Nucleus accumbens (tissue), 56 donors: ENCODE measurements at regions not wholly inside any gene's neighbourhood (a gene's known extent, or its start where the extent isn't known, plus 50 kb on each side); places are given as distances from the start of the nearest gene placed in this dataset.
"Not testable (repeated sequence)": the region's sequence is repeated elsewhere in the genome, so short reads cannot be mapped to it uniquely, and the experiment has no call there.

Experiments used
- DNase-seq, 56 donors: peaks; one replicate each; lab custom pipeline; 2025; lab: John Stamatoyannopoulos, UW

GRCh38 chr13:75180805-75181455 lies 301.0 kb downstream of the TBC1D4 start:
- no peak for DNase-seq

GRCh38 chr13:75178436-75178835 lies 303.5 kb downstream of the TBC1D4 start:
- DNase-seq = no peak

- DNase-seq = no peak
These were observed 306.4 kb downstream of the TBC1D4 start for GRCh38 chr13:75175575-75175974.

GRCh38 chr13:75175097-75175496 lies 306.9 kb downstream of the TBC1D4 start:
- not testable (repeated sequence) for DNase-seq

GRCh38 chr13:75174481-75174880 lies 307.5 kb downstream of the TBC1D4 start:
- DNase-seq = no peak

DNA sequence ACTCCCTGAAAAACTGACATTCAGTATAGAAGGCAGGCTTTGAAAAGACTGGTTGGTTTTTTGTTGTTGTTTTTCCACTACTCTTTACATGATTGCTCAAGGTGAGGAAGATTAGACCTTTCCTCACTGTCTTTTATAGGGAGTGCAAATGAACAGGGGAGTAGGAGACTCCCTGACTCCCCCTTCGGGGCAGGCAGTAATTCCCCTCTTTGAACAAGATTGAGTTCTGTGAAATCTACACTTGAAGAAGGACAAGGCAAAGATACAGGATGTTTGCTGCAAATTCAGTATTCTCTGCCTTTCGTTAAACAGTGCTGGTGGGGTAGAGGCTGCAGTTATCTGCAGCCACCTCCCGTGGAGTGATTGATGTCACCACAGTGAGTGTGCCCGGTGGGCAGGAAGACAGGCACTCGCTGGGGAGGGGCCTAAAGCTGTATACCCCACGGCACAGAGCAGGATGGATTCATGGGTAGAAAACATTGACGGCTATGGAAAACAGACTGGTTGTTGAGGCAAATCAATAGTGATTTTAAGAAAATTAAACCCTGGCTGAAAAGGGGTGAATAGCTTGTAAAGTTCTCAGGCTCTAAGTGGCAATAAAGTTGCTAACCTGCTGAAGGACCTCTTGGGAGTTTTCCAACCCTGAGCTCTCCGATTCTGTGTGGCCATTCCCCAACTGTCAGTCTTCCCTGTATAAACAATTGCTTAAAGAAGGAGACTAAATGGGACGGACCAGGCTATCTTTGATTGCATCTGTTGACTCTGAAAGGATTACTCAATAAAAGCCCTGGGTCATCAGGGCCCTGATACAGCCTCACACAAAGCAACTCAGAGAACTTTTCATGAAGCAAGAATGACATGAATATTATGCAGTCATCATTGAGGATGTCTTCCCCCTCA lies 308.3 kb downstream of the TBC1D4 start:
- no peak for DNase-seq

DNA sequence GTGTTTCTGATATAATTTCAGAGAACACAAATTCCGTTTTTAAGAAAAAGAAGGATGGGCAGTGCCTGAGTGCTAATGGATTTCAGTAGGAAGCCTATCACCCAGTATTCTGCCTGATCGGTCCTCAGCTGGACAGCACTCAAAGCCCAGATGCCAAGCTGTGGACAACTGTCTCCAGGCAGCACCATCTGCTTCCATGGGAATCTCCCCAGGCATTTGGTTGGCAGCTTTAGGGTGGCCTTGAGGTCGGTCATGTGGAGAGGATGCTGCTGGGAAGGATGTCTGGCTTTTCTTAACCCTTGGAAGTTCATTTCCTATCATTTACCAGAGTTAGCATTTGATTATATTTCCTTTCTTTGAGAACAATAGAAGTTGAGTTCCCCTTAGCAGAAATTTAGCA lies 311.7 kb downstream of the TBC1D4 start:
- DNase-seq = peak in 3 of 56 donors; percentile 2 to 10 (median 4)

- DNase-seq = no peak
These were observed 316.3 kb downstream of the TBC1D4 start for GRCh38 chr13:75165543-75166230.

DNA sequence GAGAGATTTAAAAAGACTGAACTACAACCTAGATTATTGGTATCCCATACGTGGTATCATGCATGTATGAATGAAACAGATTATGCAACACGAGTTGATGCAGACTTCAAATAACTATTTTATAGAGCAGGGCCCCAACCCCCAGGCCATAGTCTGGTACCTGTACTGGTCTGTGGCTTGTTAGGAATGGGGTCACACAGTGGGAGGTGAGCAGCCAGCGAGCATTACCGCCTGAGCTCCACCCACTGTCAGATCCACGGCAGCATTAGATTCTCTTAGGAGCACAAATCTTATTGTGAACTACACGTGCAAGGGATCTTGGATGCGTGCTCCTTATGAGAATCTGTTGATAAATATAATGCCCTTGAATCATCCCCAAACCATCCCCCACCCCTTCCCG lies 320.2 kb downstream of the TBC1D4 start:
- DNase-seq = no peak

DNA sequence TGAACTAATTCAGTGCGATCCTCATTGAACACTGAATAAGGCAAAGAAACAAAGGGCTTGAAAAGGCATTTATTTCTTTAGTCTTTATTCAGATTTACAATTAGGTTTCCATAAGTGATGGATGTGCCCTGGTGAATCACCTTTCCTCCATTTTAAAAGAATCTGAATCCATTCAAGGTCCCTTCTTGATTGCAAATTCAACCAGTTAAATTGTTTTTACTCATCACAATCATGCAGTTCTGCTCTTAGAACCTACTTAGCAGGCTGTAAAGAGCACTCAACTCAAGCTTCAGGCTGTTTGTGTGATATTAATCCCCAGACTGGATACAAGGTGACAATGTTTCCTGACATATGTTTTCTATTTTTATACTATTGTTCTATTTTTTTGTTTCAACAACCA lies 321.0 kb downstream of the TBC1D4 start:
- no peak for DNase-seq

DNA sequence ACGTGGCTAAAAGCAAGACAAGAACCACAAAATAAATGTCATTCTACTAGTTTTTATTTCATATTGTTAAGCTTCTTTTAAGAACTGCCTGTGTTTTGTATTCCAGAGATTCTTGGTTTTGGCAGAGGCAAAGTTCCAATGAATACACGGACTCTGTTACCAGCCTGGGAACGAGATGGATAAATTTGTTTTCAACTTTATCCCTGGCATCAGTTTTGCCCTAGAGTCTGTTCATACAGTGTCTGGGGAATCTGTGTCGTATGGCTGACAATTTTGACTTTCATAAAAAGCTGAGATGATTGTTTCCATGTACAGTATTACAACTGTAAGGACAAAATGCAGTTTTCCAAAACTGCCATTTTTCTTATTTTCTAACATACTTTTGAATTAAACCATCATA lies 327.6 kb downstream of the TBC1D4 start:
- no peak for DNase-seq

DNA sequence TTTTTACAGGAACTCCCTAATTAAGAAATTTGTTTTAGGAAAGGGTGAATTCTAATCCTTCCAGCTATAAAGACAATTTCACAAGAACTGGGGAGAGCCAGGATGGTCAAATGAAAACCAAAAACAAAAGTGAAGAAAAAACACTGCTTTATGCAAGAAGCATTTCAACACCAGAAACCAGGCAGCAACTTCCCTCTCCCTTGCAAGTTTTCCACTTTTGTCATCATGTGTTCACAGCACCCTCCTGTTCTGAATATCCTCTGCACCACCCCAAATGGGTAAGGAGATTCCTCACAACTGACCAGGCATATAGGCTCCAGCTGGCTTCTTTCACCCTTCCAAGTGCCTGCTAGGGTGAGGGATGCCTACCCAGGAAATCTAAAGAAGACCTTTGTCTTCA lies 328.1 kb downstream of the TBC1D4 start:
- no peak for DNase-seq

GRCh38 chr13:75153386-75153785 lies 328.6 kb downstream of the TBC1D4 start:
- no peak for DNase-seq

DNA sequence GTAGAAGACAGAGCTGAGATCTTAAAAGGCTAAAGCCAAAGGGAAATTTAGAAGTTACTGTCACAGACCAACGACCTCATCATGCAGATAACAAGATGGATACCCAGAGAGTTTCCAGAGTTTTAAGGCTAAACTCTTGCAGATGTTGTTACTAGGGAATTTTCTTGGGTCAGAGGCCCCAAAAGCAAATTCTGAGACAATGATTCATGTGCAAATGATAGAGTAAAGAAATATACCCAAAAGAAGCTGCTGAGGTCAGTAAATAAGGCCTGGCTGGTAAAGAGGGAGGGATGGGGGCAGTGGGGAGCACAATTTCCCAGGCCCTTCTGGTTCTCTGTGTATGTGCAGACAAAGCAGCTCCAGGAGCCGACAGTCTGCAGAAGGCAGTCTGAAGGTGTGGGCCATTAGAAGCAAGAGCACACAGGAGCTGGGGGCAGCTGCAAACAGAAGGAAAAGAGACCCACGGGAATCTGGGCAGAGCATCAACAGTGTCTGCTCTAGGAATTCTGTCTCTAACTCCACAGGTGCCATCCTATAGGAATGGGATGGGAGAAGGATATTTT lies 330.8 kb downstream of the TBC1D4 start:
- no peak for DNase-seq

DNA sequence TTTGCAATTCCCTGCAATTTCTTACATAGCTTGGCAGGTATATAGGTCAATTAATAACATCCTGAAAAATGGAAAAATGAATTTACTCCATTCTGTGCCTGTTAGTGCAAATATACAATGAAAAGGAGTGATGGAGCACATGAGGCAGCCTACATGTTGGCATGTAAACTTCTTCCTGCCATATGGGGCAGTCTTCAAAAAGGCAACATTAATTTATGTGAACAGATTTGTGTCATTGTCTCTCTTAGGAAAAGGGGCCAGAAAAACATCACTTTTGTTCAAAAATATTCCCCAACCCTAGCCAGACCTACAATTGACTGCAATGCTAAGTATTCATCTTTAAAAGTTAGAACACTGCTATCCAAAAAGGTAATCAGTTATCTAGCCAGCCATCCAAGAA lies 332.2 kb downstream of the TBC1D4 start:
- DNase-seq = no peak

DNA sequence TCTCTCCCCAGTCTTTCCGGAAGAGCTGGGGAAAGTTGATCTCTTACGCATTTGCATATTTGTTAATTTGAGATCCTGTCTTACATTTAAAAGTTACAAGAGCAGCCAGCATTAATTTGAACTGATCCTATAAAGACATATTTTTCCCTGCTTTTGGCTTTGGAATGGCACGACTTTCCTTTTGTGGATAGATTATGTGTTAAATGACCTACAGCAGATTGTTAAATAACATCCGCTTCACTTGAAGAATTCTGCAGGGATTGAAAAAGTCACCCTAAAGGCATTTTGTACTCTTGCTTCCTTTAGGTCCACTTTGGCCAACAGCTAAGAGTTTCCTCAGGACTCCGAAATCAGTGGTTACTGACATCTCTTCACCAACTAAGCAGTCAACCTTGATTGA lies 334.0 kb downstream of the TBC1D4 start:
- DNase-seq = no peak

- DNase-seq = no peak
These were observed 335.5 kb downstream of the TBC1D4 start for GRCh38 chr13:75146436-75146835.

- no peak for DNase-seq
These were observed 336.0 kb downstream of the TBC1D4 start for GRCh38 chr13:75145927-75146326.

DNA sequence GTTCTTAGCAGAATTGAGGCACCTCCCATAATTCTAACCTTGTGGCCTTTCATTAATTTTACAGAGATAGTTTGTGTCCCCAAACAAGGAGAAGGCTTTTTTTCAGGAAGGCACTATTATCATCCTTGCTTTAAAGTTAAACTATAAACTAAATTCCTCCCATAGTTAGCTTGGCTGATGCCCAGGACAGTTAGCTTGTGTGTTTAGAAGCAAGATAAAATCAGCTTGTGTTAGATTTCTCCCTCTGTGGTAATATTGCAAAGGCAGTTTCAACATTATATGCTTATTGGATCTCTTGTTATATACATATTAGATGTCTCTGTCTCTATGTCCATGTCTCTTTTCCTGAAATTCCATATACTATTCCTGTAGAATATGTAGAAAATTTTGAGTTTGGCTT lies 342.7 kb downstream of the TBC1D4 start:
- no peak for DNase-seq

- no peak for DNase-seq
These were observed 343.9 kb downstream of the TBC1D4 start for GRCh38 chr13:75137911-75138571.

GRCh38 chr13:75136151-75136550 lies 345.8 kb downstream of the TBC1D4 start:
- no peak for DNase-seq
